Right lung (tissue), 2 donors: ENCODE measurements at regions not wholly inside any gene's neighbourhood (a gene's known extent, or its start where the extent isn't known, plus 50 kb on each side); places are given as distances from the start of the nearest gene placed in this dataset.

ENCODE experiments used
- DNase-seq, 2 donors: peaks; one replicate each; pipeline ENCODE4 v3.0.0-alpha.2; 2013

GRCh38 chr7:33813331-33813730, 92.0 kb upstream of the BMPER start:
- DNase-seq: no peak

DNA sequence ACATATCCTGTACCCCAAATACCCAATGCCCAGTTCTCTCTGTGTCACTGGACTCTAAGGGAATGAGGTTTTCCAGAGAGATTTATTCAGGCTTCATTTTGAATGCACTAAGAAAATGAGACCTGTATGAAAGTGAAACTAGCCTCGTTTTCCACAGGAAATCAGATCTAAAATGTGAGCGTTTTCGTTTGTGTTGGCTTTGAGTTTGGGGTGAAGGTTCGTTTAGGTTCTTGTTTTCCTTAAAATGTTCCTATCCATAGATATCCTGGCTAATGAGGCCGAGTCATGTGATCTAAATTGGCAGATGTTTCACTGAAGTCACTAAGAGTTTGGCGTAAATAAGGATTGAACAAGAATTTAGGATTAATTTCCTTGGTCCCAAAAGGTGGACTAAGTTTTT, 90.9 kb upstream of the BMPER start:
- DNase-seq: no peak

DNA sequence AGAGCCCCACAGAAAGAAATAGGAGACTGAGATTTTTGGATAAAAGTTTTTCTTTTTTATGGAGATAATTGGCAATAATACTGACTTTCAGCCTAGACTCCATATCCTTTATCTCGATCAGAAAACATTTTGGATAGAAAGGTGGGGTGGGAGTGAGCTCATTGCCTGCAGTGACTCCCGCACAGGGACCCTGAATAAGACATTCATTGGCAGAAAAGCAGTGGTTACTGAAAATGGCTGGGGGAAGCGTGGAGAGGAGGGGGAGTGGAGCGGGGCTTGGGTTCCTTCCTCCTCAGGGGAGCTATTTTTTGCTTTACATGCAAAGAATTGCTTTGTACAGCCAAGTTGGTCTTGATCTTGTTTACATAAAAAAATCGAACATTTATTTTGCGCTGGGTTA, 90.4 kb upstream of the BMPER start:
- no peak for DNase-seq

DNA sequence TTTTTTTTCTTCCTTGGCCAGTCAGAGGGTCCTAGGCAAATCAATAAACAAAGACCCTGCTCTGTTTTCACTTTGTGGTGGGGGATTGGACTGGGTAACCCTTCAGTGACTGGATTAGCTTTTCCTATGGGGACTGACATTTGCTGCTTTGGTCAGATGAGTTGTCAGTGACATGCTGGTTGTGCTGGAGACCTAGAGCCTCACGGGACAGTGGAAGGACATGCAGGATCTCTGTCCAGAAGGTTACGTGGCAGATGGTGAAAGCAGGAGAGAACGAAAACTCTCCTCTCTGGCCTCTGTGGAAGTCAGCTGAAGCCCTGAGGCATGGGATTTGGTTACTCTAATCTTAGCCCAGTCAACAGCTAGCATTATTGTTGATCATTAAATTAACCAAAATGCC, 90.0 kb upstream of the BMPER start:
- no peak for DNase-seq

DNA sequence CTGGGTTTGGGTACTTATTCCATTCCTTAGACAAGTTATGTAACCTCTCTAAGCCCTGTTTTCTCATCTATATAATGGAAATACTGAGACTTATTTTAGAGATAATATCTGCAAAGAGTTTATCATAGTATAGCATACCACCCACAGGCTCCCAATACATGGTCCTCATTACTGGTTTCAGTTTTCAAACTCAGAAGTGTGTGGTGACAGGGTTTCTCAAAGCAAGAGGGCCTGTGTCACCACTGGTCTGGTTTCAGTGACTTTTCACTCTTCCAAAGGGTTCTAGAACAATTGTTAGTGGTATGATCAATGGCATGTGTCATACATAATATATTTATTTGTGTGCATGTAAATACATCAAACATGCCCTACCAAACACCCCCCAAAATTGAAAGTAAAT, 89.2 kb upstream of the BMPER start:
- no peak for DNase-seq

DNA sequence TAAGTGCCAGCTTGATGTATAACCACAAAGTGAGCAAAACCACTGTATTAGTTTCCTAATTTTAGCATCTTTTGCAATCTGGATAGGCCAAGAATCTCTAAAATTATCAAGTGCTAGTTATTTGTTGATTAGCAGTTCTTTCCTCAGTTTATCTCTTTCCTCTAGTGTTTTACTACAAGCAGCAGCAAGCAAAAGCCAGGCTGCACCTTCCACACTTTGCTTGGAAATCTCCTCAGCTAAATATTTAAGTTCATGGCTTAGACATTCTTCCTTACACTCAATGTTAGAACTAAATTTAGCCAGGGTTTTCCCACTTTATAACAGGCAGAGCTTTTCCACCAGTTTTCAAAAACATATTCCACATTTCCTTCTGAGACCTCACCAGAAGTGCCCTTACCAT, 85.7 kb upstream of the BMPER start:
- no peak for DNase-seq

GRCh38 chr7:33820206-33820605, 85.1 kb upstream of the BMPER start:
- DNase-seq: no peak

DNA sequence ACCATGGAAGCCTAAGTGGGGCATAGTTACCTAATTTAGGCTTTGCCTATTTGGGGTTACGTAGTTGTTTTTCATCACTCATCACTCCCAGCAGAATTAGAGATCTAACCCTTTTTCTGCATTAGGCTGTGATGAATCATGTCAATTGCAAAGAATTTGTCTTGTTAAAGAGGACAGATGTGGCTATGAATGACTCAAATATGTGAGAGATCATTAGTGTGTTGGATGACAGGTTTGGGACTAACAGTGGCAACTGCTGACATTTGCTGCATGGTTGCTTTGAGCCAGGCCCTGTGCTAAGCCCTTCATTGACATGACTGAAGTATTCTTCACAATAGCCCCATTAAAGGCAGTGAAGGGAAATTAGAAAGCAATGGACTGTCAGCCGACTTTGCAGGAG, 83.4 kb upstream of the BMPER start:
- no peak for DNase-seq

GRCh38 chr7:33823913-33824312, 81.4 kb upstream of the BMPER start:
- no peak for DNase-seq

- DNase-seq: no peak
Observed at GRCh38 chr7:33824911-33825459, 80.4 kb upstream of the BMPER start.

DNA sequence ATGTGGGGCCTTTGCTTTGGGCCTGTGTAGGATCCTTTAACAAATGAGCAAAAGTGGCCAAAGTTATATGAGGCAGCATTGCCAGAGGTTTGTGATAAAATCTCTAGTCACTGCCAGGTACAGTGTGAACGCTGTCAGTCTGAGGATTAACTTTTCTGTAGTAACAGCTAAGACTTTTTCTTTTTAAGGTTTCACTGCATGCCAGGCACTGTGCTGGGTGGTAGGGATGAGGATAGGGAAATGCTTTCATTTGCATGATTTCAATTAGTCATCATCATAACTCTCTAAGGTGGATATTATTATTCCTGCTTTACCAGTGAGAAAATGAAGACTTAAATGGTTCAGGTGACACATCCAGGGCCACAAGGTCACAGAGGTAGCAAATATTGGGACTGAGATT, 79.7 kb upstream of the BMPER start:
- DNase-seq: no peak

DNA sequence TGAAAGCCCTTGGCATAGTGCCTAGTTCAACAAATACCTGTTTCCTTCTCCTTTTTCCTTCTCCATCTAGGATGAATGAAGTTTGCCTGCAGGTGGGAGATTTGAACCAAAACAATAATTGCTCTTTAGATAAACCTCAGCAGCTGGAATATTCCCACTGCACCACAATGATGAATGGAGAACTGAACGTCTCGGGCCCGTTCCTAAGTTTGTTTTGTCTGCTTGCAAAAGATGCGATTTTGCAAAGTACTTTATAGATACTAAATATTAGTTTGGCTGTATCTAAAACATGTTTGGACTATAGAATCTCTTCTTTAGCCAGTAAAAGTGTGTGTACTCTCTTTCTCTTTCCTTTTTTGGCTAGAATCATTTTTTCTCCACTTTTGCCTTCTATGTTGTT, 75.8 kb upstream of the BMPER start:
- no peak for DNase-seq

DNA sequence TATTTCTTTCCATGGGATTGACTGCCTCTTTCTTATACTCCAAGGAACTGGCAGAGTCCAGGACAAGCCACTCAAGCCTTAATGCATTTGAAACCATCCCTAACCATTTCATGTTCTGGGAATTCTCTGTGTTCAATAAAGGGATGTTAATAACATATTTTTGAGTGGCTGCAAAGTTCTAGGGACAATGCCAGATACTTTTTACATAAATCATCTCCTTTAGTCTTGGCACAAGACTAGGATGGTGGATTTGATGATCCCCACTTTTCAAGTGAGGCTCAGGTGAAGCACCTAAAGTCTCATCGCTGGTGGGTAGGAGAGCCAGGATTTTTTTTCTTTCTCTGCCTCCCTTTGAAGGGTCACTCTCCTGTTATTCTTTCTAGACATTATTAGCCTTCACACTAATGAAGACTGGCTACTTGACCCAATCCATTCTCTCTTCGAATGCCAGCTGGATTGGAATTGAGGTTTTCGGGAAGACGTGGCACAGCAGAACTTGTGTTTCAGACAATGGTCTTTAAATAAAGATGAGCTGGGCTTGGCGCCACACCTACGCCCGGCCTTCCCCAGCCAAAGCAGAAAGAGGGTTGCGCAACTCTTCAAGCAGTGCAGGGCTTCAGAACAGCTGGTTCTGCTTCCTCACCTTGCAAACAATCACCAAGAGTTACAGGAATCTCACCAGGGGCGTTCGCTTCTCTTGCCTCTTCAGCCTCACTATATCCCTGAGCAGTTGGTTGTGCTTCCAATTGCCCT, 73.8 kb upstream of the BMPER start:
- DNase-seq: no peak

DNA sequence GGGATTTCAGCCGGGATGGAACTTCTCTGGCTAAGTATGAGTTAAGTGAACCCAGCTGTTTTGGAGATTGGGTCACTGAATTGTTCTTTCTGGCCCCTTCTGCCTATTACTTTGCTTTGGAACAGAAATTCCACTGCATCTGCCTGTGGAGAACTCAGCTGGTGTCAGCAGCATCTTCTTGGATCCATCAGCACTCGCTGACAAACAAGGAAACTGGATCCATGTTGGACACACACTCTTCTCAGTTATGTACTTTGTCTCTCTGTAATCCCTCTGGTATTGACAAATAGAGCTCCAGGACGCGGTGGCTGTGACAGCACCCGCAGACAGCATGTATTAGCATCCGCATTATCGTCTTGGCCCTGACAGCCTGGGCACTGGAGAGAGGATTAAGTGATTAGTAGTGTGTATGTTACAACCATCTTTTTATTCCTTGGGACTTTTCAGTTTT, 73.0 kb upstream of the BMPER start:
- DNase-seq: no peak

- no peak for DNase-seq
Observed at GRCh38 chr7:33836797-33837355, 68.5 kb upstream of the BMPER start.

DNA sequence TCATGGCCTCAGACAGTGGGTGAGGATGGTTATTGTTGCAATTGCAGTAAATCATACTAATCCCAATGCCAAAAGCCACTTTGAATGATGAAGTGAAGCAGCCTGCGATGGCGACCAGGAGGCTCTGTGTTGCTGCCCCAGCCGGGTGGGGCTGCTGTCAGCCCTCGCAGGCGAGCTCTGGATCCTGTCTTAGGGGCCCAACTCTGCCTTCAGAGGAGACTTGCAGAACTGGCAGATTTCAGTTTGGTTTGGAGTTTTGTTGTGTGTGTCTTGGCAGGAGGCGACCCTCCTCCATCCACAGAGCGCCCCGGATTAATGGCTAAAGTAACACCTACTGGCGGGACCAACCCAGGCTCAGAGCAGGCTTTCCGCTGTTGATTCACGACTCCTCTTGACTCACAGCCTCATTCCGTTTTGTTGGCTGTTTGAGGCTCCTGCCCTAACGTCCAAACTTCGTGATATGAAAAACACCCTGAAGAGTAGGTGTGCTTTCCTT, 67.9 kb upstream of the BMPER start:
- no peak for DNase-seq

- DNase-seq: no peak
Observed at GRCh38 chr7:33841031-33841430, 64.3 kb upstream of the BMPER start.

GRCh38 chr7:33841705-33842129, 63.6 kb upstream of the BMPER start:
- DNase-seq: no peak

- DNase-seq: no peak
Observed at GRCh38 chr7:33842150-33842549, 63.2 kb upstream of the BMPER start.

DNA sequence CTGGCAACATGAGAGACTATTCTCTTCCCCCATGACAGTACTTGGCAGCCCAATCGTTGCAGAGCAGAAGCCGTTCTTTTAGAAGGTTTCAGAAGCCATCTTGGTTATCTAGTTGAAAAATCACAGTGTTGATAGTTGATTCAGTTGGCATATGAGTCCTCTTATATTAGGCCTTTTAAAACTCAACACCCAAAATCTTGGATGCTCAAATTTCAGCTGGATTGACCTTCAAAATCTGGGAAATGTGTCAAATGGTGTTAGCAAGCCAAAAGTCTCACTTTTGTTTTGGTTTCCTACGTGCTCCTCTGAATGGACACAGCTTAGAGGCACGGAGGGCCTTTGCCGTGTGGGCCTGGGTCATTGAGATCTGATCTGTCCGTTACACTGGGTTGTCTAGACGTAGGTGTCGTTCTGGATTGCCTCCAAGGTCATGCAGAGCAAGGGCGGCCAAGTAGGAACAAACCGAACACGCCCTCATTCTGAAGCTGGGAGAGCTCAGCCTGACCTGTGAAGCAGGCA, 59.3 kb upstream of the BMPER start:
- DNase-seq: no peak

DNA sequence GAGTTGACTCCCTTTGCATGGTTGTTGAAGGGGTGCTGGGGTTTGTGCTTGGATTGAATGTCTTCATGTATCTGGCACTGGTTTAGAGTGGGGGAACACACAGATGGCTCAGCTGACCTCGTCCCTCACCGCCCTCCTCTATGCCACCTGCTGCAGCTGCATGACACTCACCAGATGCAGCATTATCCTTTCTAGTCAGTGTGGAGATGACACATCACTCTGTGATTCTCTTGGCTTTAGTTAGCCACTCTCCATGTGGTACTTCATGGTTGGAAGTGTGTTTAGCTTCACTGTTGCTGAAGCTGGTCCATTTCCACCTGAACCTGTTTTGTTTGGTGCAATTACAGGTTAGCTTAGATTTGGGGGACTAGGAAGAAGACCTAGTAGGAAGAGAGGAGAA, 56.3 kb upstream of the BMPER start:
- no peak for DNase-seq

GRCh38 chr7:33849971-33850559, 55.3 kb upstream of the BMPER start:
- DNase-seq: no peak

- no peak for DNase-seq
Observed at GRCh38 chr7:33850768-33851167, 54.6 kb upstream of the BMPER start.
